Posterior cingulate gyrus (tissue), 11 donors: ENCODE measurements at regions not wholly inside any gene's neighbourhood (a gene's known extent, or its start where the extent isn't known, plus 50 kb on each side); places are given as distances from the start of the nearest gene placed in this dataset.
A peak's percentile ranks its signal among the peaks of the same experiment; 100 is the strongest.

Source experiments
- DNase-seq, 10 donors: peaks; one replicate each; pipeline versions ENCODE4 v3.0.0 to v3.0.0-alpha.2; 2020 to 2021; ENCODE audit warnings: mixed read lengths in 3 of 10
- intact Hi-C: fragments of 100-400 bp; cut with DNase I; formaldehyde crosslinking; loops from one replicate; pipeline ENCODE4 v1.15.1; 2023

DNA sequence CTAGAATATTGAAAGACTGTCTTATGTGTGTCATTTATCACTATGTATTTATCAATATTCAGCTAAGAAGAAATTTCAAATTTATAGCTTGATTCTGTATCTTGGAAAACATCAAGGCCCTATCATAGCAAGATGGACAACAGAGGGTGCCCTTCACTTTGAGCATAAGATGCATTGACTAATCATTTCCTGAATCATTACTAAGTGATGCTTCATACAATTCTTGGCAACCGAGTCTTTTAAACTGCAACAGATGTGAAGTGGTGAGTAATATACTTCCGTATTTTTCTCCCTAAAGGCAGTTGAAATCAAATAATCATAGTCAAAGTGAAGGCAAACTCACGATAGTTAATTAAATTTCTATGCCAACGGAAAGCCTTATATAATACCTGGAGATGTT lies 318.6 kb upstream of the RGMB start:
- no peak for DNase-seq
- intact Hi-C loops = no loop called here

DNA sequence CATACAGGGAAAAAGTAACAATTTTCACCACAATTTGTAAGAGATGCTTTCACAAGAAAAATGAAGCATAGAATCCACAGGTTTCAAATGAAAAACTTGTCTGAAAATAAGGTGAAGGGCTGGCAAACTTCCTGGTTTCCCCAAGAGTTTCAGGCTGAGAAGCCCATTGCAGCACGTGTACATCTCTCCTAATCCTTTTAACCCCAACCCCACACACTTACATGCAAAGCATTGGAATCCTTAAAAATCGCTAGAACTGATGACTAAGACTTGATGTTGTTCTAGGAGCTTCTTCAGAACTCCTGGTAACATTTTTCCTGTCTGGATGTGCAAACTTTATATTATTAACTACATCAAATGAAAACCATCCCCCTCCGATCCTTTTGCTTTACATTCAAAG lies 317.8 kb upstream of the RGMB start:
- intact Hi-C loops = no loop called here
- DNase-seq = no peak

DNA sequence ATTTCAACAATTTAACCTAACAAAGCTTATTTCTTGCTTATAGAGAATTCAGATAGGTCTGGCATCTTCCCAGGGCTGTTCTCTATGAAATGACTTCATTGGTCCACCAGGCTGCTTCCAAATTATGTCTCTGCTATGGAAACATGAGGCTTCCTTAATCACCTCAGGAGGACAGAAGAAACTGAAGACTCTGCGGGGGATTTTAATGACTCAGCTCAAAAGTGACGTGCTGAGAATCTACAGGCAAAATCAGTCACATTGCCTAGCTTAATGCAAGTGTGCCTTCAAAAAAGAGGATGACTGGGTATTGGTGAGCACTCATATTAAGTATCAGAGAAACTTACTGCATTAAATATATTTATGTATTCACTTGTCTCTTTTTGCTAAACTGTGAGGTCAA lies 315.5 kb upstream of the RGMB start:
- intact Hi-C loops = no loop called here
- no peak for DNase-seq

DNA sequence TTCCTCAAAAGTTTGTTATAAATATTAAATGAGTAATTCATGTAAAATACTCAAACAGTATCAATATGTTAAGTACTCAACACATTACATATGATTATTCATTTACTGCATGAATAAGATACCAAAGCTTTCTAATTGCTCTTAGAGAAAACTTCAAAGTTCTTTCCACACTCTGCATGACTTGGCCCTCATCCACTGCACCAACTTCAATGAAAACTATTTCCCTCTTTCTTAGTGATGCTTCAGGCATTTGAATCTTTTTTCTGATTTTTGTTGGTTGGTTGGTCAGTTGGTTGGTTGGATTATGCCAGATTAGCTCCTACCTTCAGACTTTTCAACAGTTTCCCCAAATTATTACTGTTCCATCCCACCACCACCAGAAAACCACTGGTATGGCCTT lies 314.7 kb upstream of the RGMB start:
- DNase-seq = no peak
- intact Hi-C loops = no loop called here

DNA sequence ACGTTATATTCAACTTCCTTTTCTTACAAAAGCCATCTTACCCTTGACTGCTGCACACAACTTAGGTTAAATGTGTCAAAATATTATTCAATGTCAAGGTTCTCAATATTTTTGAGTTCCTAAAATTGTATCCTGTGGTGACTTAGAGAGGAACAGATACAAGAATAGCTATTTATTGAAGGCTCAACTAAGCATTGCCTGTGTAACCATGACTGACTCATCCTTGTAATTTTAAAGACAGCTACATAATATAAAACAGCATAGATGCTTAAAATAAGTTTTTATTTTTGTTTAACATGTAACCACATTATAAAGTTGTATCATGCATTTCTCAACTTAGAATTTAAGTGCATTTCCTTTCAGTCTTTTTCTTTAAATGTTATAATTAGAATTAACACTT lies 312.9 kb upstream of the RGMB start:
- DNase-seq = no peak
- intact Hi-C loops = no loop called here

DNA sequence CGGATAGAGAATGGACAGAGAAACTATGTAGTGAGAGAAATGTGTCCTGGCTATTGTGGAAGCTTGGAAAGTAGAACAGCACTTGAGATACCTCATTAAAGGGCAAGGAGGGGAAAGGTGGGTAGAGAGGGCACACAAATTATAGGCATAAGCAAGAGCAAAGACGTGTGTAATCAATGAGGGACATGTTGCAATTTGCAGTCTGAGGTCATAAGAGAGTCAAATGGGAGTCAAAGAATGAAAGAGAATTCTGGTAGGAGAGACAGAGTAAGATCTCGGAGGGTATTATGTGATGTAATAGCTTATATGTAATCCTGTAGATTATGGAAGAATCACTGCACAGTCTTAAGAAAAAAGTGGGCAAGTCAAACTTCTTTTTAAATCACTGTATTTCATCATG lies 312.0 kb upstream of the RGMB start:
- intact Hi-C loops = no loop called here
- no peak for DNase-seq

DNA sequence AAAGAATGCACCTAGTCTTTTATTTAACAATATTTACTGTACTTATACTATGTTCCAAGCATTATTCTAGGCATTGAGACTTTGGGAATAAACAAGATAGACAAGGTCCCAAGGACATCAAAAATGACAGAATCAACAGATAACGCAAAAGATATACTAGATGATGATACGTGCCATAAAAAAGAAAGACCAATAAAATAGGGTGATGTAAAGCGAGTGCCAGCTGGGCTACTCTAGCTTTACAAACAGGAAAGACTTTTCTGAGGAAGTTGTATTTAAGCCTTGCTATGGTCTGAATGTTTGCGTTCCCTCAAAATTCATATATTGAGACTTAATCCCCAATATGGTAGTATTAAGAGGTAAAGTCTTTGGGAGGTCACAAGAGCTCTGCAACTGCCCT lies 310.2 kb upstream of the RGMB start:
- intact Hi-C loops = no loop called here
- DNase-seq = no peak

DNA sequence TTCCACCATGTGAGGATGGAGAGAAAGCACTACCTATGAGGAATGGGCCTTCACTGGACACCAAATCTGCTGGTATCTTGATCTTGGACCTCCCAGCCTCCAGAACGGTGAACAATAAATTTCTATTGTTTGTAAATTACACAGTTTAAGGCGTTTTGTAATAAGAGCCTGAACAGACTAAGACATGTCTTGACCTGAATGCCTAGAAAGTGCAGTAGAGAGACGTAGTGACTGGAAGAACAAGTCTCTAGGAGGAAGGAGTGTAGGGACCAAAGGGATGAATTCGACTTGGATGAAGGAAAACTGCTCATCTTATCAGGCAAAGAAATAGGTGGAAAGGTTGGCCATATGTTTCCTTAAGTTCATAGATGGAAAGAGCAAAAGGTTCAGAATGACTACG lies 309.8 kb upstream of the RGMB start:
- DNase-seq = no peak
- intact Hi-C loops = no loop called here

DNA sequence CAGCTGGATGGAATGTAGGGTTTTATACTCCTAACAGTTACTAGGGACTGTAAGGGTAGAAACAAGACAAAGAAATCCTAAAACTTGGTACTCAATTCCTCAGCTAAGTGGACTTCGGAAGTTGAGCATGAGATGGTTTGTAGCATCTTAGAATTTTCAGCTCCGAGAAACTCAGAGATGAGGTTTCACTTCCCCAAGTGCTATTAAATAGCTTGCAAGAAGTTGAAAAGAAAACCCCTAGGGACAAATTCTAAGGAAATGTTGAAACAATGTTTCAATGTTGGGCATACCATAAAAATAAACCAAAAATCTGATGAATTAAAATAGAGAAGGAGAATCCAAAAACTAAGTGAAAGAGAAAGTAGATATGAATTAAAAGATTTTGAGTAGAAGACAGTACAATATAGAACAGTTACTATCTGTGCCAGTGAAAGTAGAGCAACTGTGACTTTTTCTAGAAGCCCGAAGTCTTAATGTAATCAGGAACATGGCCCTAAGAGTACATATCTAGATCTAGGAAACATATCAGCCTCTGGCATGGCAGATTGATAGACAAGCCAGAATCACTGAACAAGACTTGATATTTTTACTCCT lies 308.6 kb upstream of the RGMB start:
- intact Hi-C loops = no loop called here
- DNase-seq = no peak

DNA sequence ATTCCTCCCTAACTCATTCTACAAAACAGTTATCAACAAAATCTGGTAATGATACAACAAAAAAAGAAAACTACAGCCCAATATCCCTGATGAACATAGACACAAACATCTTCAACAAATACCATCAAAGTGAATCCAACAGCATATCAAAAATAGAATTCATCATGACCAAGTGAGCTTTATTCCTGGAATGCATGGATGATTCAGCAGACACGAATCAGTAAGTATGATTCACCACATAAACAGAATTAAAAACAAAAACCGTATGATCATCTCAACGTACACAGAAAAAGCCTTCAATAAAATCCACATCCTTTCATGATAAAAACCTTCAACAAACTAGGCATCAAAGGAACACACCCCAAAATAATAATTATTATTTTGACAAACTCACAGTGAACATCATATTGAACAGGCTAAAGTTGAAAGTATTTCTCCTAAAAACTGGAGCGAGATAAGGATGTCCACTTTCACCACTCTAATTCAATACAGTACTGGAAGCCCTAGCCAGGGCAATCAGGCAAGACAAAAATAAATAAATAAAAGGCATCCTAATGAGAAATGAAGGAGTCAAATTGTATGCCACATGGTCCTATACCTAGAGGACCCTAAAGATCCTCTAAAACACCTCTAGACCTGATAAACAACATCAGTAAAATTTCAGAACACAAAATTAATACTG lies 305.1 kb upstream of the RGMB start:
- DNase-seq = no peak
- intact Hi-C loops = no loop called here

DNA sequence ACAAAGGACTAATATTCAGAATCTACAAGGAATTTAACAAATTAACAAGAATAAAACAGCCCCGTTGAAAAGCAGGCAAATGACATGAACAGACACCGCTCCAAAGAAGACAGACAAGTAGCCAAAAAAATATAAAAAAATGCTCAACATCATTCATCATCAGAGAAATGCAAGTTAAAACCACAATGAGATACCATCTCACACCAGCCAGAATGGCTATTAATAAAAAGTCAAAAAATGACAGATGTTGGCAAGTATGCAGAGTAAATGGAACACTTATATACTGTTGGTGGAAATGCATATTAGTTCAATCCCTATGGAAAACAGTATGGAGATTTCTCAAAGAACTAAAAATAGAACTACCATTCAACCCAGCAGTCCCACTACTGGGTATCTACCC lies 302.7 kb upstream of the RGMB start:
- intact Hi-C loops = no loop called here

DNA sequence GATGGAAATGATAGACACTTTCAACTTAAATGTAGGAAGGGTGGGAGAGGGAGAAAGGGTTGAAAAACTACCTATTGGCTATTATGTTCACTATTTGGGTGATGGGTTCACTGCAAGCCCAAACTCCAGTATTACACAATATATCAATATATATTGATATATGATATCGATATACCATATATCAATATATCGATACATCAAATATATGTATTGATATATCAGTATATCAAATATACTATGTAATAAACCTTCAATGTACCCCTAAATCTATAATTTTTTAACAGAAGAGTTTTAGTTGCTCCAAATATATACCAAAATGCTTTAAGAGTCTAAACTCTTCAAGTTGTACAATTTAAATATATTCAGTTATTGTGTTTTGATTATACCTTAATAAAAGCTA lies 302.0 kb upstream of the RGMB start:
- intact Hi-C loops = no loop called here

More for the DNA sequence above, 302.7 kb upstream of the RGMB start:
- DNase-seq = no peak

DNA sequence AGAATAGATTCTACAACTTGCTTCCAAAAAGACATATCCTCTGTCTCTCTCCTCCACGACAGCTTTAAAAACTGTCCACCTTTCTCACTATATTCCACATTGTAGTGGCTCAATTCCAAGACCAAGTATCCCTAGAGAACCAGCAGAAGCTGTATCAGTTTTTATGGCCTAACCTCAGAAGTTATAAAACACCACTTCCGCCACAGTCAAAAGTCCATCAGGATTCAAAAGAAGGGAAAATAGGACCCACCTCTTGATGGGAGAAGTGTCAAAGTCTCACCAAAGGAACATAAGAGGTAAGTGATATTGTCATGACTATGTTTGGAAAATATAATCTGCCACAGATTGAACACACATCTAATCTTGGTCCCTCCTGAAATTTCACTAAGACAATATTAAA lies 299.2 kb upstream of the RGMB start:
- intact Hi-C loops = no loop called here
- DNase-seq = no peak

More for the DNA sequence above, 302.0 kb upstream of the RGMB start:
- no peak for DNase-seq

DNA sequence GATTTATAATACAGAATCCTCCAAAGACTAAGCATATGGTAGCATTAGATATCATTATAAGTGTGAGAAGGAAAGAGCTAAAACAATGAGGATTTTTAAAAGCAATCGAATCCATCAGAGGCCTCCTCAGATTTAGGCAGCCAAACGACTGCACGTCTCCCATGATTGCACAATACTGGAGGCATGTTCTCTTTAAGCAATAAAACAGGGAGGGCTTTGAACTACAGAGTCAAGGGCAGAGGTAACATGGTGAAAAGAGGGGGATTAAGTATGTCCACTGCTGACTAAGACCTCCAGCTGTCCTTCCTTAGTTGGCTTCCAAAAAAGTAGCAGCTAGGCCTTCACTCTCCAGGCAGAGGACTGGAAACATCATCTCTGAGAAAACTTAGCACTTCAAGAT lies 298.7 kb upstream of the RGMB start:
- DNase-seq = no peak
- intact Hi-C loops = no loop called here

DNA sequence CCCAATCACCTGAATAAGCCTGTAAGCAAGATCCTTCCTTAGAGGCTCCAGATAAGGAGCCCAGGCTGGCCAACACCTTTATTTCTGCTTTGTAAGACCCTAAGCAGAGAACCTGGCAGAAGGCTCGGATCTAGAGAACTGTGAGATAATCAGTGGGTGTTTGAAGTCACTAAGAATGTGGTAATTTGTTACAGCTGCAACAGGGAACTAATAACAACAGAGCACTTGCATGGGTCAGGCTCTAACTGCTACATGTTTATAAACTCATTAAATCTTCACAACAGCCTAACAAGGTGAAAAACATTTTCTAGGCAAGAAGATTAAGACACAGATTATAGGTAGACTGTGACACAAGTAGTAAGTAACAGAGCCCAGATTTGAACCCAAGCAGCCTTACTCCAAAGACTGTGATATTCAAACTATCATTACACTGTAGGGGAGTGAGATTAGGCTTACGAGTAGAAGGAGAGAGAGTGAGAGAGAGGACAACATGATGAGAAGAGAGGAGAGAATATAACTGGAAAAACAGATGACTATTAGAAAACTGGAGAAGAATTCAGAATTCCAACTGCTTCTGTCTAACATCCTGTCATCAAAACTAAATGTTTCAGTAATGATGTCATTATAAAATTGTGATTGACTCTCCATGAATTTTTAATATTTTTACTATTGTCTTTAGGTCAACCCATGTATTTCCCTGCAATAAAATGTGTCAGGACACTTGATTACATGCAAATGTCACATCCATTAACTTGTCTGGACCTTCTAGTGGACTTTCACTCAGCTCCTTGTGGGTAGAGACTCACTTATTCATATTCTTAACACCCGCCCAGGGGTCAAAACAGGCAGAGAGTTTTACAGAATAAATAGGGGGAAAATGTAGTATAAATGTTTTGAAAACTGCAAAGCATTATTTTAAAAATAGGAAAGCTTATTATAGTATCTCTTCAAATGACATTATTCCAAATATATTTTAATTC lies 290.9 kb upstream of the RGMB start:
- intact Hi-C loops = no loop called here
- no peak for DNase-seq

DNA sequence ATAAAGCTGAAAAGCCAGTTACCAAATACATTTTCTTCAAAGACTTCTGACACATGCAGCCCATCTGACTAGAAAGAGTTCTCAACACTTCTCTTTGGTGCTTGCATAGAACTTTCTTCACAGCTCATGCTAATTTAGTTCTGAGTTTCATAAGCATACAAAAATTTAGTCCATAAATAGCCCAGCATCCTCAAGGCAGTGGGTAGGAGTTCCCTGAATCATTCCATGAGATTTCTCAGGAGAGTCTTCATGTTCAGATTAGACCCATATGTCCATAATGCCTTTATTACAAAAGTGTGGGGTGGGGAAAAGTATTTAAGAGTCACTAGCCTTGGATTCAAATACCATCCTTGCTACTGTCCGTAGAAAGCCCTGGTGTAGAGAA lies 290.2 kb upstream of the RGMB start:
- DNase-seq = no peak
- intact Hi-C loops = no loop called here

DNA sequence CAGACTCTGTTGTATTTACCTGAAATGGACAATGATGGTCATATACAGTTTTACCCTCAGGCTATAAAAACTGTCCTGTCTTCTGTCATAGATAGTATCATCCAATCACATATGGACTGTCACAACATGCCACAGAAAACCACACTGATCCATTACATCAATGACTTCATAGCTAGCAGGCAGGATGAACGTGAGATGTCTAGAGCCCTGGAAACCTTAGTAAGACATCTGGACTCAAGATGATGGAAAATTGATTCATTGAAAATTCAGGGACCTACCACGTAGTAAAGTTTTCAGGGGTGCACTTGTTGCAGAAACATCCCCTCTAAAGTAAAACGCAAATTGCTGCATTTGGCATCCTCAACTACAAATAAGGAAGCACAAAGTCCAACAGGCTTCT lies 284.4 kb upstream of the RGMB start:
- no peak for DNase-seq
- intact Hi-C loops = no loop called here

DNA sequence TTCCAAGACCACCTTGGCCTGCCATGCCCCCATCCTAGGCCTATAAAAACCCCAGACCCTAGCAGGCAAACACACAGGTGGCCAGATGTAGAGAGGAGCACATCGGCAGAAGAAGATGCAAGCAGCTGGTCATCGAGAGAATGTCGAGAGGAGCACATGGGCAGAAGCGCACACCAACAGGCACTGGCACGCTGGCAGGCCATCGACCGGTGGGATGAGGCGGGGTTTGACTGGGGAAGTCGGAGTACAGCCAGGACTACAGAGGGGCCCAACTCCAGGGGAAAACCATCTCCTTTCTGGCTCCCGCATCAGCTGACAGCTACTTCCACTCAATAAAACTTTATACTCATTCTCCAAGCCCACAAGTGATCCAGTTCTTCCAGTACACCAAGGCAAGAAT lies 283.1 kb upstream of the RGMB start:
- DNase-seq = no peak
- intact Hi-C loops = no loop called here

DNA sequence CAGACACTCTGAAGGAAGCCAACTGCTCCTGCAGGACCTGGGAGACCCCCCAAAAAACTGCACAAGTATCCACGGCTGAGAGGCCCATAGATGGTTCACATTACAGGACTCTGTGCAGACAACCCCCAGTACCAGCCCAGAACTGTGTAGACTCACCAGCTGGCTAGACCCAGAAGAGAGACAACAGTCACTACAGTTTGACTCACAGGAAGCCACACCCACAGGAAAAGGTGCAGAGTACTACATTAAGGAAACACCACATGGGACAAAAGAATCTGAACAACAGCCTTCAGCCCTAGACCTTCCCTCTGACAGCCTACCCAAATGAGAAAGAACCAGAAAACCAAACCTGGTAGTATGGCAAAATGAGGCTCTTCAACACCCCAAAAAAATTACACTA lies 281.2 kb upstream of the RGMB start:
- peak in 1 of 10 donors; percentile 22 for DNase-seq
- intact Hi-C loops = no loop called here

DNA sequence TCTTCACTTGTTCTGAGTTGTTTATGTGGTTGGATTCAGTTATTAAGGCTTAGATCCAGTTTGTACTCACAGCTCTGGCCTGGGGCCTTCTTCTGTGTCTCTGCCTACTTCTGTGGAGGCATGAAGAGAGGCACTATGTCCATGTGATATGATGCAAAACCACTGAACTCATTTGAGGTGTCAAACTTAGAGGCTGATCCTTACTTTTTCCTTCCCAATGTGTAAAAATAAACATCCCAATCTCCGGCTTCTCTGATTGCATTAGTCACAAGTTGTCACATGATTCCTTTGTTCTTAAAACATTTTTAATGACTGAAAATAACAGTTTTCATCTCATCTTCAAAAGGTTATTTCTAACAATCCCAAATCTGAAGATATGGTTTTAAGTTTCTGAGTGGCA lies 276.0 kb upstream of the RGMB start:
- DNase-seq = no peak
- intact Hi-C loops = no loop called here

DNA sequence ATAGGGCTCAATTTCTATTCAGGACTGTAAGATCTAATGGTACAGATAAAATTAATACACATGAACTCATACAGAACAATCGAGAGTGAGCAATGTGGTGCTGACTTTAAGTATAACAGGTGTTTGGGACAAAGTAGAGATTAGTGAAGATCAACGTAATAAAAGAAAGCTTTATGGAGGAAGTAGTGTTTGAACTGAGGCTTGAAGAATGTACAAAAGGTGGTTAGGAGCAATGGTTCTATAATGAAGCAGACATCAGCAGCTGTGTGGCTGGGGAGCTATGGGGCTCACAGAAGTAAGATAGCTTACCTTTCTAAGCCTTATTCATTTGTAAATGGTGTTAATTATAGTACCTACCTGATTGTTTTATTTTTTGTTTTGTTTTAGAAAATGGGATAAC lies 275.4 kb upstream of the RGMB start:
- DNase-seq = no peak
- intact Hi-C loops = no loop called here

DNA sequence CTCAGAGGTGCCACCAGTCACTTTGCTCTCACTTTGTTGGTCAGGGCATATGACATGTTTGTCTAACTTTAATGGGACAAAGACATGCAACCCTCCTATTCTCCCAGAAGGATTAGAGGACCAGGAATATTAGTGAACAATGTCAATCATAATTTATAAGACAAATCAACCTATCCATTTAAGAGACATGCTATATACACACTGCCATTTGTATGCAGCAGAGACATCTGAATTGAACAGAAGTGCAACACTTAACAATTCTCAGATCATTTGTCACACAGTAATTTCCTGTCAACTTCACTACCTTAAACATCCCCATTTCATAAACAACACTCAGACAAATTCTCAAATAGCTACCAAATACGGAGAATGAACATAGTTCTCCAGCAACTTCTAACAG lies 273.6 kb upstream of the RGMB start:
- intact Hi-C loops = no loop called here

More for the DNA sequence above, 273.6 kb upstream of the RGMB start:
- no peak for DNase-seq
